Stimulated activated CD4-positive, alpha-beta T cell treated with anti-CD3 and anti-CD28 coated beads, TNF-alpha, amount 100 ng/mL, for 48 hours (primary cell): ENCODE measurements at regions not wholly inside any gene's neighbourhood (a gene's known extent, or its start where the extent isn't known, plus 50 kb on each side); places are given as distances from the start of the nearest gene placed in this dataset.
"Not testable (repeated sequence)": the region's sequence is repeated elsewhere in the genome, so short reads cannot be mapped to it uniquely, and the experiment has no call there.

Source experiments
- DNase-seq, 3 donors: peaks; one replicate each; pipeline ENCODE4 v3.0.0-alpha.2; 2020; ENCODE audit warnings: low read depth in 3 of 3

DNA sequence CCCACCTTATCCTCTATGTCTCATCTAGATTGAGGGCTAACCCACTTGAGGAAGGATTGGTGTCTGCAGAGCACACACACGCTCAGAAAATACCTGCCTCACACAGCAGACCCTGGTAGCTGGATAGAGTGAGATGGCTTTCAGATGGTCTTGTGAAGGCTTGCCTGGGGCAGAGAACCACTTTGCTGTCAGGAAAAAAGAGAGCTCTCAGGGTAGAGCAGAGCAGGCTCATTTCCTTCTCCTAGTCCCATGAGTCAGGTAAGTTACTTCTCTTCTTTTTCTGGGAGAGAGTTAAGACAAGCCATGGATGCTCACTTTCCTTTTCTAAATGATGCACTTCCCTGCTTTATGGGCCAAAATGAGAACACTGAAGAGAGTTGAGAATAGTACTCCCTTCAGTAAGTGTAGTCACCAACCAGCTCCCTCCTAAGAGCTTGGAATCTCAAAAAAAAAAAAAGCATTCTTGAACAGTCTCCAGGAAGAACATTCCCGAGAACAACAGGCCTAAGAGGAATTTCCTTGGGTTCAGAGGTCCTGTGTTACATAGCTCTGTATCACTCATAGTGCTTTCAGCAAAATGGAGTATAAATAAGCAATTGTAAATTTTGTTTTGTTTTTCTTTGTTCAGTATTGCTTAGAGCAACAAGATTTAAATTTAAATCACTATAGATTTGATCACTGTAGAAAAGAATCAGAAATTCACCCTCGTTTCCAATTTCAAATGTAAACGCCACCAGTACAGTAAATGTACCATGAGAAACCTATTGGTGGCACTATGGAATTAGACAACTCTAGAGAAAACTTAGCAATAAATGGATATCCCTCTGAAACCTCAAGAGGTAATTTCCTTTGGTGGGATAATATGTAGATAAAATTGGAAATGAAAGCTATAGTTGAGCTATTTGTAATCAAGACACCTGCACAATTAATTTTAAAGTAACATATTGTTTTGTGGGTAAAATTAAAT is 530.3 kb downstream of the RFPL4B start:
- DNase-seq: no peak

GRCh38 chr6:112879920-112880413 is 532.8 kb downstream of the RFPL4B start:
- no peak for DNase-seq

DNA sequence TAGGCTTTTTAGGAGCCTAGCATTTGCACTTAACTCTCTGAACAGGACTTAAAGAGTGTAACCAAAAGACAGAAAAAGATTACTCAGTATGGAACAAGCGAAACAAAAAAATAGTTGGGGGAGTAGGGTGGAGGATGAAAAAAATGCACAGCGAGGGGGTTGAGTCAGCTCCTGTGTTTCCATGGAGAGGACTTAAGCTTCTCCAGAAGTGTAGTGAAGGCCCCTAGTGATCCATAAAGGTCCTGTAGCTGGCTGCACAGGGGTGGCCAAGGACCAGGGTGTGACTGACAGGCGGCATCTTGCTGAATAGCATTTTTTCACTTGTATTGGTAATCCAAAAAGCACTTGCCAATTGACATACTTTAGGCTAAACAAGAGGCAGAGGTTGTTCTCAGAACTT is 533.9 kb downstream of the RFPL4B start:
- DNase-seq: no peak

- DNase-seq: no peak
Observed at GRCh38 chr6:112881828-112882780, 535.0 kb downstream of the RFPL4B start.

DNA sequence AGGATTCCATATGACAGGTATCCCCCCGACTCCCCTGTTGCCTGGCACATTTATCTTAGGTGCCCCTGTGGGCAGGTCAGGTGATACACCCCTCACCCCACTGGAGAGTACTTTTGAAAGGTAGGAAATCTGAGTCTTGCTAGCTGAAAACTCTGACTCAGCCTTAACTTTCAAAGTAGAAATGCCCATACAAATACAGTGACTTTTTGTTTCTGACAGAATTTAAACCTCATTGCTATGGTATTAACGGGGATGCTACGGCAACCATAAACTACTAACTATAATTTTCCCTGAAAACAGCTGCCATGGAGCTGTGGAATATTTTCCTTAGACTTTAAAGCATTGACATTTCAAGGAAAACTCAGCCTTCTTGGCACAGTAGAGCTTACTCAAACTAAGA is 536.0 kb downstream of the RFPL4B start:
- DNase-seq: no peak

DNA sequence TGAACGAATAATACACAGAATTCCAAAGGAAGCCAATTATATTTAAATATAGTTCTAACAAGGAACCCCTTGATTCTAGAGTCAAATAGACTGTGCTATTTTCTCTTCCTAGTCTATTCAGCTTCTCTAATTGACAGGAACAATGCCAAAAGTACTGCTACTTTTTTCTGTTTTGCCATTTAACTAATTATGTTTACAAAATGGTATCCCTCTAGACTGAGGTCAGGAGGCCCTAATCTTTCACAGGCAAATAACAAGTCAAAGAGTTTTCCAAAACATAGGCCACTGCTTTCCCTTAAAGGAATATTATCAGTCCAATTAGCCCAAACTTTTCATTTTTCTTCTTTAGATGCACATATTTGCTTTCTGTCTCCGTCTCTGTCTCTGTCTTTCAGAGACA is 539.3 kb downstream of the RFPL4B start:
- DNase-seq: no peak

DNA sequence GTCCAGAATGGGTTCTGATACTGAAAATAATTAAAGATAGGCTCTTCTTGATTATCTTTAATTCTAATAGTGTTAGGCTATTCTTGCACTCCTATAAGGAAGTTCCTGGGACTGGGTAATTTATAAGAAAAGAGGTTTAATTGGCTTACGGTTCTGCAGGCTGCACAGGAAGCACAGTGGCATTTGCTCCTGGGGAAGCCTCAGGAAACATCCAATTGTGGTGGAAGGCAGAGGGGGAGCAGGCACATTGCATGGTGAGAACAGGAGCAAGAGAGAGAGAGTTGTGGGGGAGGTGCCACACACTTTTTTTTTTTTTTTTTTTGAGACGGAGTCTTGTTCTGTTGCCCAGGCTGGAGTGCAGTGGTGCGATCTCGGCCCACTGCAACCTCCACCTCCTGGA is 540.3 kb downstream of the RFPL4B start:
- DNase-seq: not testable (repeated sequence)

DNA sequence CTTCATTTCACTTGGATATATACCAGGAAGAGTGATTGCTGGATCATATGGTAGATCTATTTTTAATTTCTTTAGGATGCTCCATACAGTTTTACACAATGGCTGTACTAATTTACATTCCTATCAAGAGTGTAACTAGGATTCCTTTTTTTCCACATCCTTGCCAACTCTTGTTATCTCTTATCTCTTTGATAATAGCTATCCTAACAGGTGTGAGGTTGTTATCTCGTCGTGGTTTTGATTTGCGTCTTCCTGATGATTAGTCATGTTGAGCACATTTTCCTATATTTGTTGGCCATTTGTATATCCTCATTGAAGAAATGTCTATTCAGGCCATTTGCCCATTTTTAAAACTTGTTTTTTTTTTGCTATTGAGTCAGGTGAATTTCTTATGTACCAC is 552.4 kb downstream of the RFPL4B start:
- no peak for DNase-seq

DNA sequence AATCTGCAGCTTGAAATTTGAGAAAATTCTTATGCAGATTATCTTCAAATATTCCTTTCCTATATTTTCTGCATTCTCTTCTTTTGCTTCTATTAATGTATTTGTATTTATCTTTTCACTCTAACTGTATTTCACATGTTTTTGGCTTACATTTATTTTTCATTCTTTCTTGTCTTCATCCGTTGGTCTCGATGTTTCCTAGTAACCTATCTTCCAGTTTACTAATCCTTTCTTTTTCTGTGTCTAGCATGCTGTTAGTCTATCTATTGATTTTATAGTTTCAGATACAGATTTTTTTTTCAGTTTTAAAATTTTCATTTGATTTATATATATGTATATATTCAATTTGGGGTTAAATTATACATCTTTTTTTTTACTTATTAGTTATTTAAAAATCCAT is 556.2 kb downstream of the RFPL4B start:
- no peak for DNase-seq

DNA sequence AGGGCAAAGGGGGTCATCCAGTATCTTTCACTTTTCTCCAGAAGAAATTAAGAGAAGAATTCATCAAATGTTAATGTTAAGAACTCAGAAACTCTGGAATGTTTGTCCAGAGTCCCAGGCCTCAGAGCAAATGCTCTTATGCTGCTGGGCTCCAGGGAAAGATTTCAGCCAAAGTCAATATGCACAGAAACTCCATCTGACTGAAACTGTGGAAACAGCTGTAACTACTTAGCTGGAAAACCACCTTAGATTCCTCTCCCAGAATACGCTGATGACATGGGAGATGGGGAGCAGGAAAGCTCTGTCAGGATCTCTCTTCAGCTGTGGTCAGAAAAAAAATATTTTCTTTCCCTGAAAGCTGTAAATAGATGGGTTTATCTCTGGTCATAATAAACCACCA is 559.6 kb downstream of the RFPL4B start:
- DNase-seq: no peak

DNA sequence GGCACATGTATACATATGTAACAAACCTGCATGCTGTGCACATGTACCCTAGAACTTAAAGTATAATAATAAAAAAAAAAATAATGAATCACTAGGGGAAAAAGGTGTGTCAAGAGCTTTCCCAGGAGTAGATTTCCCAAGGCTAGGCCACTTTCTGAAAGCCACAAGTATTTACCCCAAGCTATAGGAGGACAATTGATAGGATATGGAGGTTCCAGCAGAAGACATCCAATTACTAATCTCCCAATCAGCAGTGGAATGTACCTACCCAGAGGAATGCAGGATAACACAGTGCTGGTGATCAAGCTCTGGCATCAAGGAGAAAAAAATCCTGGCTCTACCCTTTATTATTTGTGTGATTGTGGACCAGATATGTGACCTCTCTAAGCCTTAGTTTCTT is 562.7 kb downstream of the RFPL4B start:
- no peak for DNase-seq

GRCh38 chr6:112910256-112910655 is 563.1 kb downstream of the RFPL4B start:
- no peak for DNase-seq

- DNase-seq: no peak
Observed at GRCh38 chr6:112911959-112912358, 564.8 kb downstream of the RFPL4B start.

DNA sequence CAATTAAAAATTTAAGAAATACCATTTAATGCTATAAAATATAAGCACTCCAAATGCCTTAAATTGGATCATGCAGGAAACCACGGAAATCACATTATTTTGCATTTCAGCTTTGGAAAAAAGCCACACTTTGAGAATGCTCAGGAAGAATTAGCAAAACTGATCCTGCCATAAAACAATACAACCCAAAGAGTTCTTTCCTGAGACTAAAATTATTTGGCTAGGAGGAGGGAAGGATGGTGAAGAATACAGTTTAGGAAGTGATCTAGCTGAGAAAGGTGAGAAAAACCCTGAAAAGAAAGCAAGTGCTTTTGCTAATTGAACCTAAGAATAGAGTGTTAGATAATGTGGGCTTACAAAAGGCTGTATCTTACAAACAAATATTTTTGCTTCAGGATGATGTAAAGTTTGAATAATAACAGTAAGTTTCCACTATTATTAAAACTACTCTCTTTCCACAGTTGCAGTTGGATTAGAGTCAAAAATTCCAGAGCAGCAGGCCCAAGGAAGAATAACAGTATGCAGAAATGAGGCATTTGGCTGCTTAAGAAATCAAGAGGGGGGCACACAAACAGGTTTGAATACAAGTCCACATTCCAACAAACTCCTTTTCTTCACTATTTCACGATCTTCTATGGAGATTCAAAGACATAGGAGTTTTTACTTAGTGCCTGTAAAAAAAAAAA is 565.4 kb downstream of the RFPL4B start:
- no peak for DNase-seq

DNA sequence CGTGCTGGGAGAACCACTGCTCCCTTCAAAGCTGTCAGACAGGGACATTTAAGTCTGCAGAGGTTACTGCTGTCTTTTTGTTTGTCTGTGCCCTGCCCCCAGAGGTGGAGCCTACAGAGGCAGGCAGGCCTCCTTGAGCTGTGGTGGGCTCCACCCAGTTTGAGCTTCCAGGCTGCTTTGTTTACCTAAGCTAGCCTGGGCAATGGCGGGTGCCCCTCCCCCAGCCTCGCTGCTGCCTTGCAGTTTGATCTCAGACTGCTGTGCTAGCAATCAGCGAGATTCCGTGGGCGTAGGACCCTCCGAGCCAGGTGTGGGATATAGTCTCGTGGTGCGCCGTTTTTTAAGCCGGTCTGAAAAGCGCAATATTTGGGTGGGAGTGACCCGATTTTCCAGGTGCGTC is 572.6 kb downstream of the RFPL4B start:
- not testable (repeated sequence) for DNase-seq

- no peak for DNase-seq
Observed at GRCh38 chr6:112920994-112921393, 573.9 kb downstream of the RFPL4B start.

GRCh38 chr6:112923940-112924587 is 576.9 kb downstream of the RFPL4B start:
- no peak for DNase-seq

DNA sequence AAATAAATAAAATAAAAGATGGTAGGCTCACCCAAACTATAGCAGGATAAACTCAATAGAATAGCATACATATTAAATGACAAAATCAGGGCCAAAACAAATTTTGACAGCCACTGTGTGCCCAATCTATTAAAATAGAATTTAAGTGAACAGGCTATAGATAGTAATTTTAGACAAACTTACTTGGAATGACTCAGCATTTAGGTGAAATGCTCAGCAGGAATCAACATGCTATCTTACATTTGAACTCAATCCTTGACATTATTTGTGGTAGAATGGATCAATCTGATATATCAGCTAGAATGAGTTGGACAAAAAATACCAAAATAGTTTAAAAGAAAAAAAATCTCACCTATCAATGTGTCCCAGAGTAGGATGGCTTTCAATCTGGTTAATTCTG is 578.6 kb downstream of the RFPL4B start:
- no peak for DNase-seq

DNA sequence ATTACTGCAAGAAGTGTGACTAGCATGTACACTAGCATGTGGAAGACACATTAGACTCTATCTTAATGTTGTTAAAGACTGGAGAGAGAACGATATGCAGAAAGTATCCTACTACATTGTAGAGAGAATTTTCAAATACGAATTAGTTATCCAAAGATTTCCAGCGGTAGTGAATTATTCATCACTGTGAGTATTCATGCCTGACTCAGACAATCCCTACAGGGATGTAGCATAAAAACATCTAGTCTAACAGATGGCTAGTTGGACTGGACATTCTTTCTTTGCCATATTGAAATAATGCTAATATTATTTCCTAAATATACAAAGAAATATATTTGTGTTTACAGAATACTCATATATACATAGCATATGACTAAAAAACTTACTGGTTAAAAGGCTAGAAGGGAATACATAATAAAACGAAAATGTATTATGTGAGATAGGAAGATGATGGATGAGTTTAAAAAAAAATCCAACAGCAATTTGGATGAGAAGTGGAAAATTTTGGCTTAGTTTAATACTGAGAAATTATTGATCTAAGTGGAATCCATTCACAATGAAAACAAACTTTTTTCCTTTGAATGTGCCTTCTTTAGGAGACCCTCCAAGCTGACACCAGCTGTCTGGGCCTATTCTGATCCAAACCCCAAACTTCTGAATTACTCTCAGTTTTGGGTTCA is 580.7 kb downstream of the RFPL4B start:
- no peak for DNase-seq

DNA sequence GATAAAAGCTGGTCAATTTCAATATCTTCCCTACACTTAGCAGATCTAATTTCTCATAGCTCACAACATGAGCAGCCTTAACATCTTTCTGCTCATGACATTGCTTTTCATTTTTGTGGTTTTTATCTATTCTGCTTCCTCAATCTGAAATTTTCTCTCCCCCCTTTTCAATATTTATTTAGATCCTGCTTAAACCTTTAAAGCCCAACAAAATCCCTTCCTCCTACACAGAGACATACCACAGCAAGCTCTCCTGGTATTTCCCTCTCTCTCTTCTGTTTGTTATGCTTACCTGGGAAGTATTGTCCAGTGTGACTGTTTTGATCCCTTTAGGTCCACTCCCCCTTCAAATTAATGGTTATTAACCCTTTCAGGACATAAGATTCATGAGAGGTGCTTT is 582.5 kb downstream of the RFPL4B start:
- DNase-seq: no peak

DNA sequence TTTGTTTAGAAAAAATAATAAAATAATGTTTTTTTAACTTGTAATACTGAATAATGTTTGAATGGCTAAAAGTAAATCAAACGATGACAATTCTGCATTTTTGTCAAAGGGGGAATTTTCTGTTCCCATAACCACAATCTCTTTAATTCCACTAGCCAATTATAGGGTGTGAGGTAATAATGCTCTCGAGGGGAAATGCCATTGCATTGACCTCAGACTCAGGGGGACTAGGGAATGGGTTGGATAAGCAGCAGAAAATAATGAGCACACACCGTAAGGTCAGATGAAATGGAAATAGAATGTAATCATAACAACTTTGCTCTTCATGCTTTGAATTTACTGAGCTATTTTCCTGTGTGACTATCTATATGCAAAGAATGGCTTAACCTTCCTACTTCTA is 584.7 kb downstream of the RFPL4B start:
- DNase-seq: no peak
